SK-N-SH (cell line): ENCODE measurements at regions not wholly inside any gene's neighbourhood (a gene's known extent, or its start where the extent isn't known, plus 50 kb on each side); places are given as distances from the start of the nearest gene placed in this dataset.

Experiments
- CTCF ChIA-PET: fragments of 300-600, 350-600 bp; formaldehyde crosslinking; extraction: SDS; loops from one replicate; lab custom pipeline; 2021; lab: Yijun Ruan, JAX
- POLR2A ChIA-PET: fragments of 350-600 bp; sonication (Branson Sonifier 250); formaldehyde crosslinking; extraction: SDS; loops from one replicate; lab custom pipeline; 2020; ENCODE audit warnings: antibody characterized with exemption, inconsistent platforms; lab: Yijun Ruan, JAX
- DNase-seq: peaks from one replicate; pipeline ENCODE4 v3.0.0; 2012
- H2AFZ ChIP-seq: fragments of 200-600 bp; sonication (generic); 2 replicates; pipeline ENCODE4 v1.8.1; 2016; ENCODE audit warnings: antibody characterized with exemption, mild to moderate bottlenecking, low read depth
- H3F3A ChIP-seq: fragments of 200-600 bp; sonication (generic); replicated peaks from 2 replicates; pipeline ENCODE3; 2016; ENCODE audit warnings: antibody characterized with exemption, mild to moderate bottlenecking; ENCODE audit not compliant: insufficient read depth
- H3K27ac ChIP-seq, 2 experiments: fragments of 200-500 bp in 1 of 2; fragments of 200-600 bp in 1 of 2; sonication (Bioruptor generic) in 1 of 2; sonication (generic), shearing (Covaris generic) in 1 of 2; 2 replicates each; pipeline versions ENCODE4 v1.5.1 to v1.6.1; 2014 to 2016; ENCODE audit warnings: low read depth in 2 of 2, inconsistent platforms in 1 of 2, low read length in 1 of 2, mild to moderate bottlenecking in 1 of 2, mixed read lengths in 1 of 2
- H3K27me3 ChIP-seq: fragments of 200-600 bp; sonication (generic), shearing (Covaris generic); 2 replicates; pipeline ENCODE4 v1.6.1; 2016; ENCODE audit warnings: mixed run types; ENCODE audit not compliant: insufficient read depth
- H3K36me3 ChIP-seq, 2 experiments: fragments of 200-500 bp in 1 of 2; fragments of 200-600 bp in 1 of 2; sonication (Bioruptor generic) in 1 of 2; sonication (generic) in 1 of 2; replicated peaks in 1 of 2; 2 replicates each; pipeline versions ENCODE3 to v1.5.1; 2014 to 2016; ENCODE audit warnings: low read length in 1 of 2, mild to moderate bottlenecking in 1 of 2; ENCODE audit not compliant: insufficient read depth in 2 of 2, control insufficient read depth in 1 of 2
- H3K4me1 ChIP-seq, 2 experiments: fragments of 200-500 bp in 1 of 2; fragments of 200-600 bp in 1 of 2; sonication (Bioruptor generic) in 1 of 2; sonication (generic), shearing (Covaris generic) in 1 of 2; 2 replicates each; pipeline versions ENCODE4 v1.5.1 to v1.6.1; 2014 to 2016; ENCODE audit warnings: low read depth in 1 of 2, low read length in 1 of 2, mixed run types in 1 of 2; ENCODE audit not compliant: insufficient read depth in 2 of 2, control insufficient read depth in 1 of 2
- H3K4me2 ChIP-seq: fragments of 200-600 bp; sonication (generic), shearing (Covaris generic); 2 replicates; pipeline ENCODE4 v1.6.1; 2017; ENCODE audit warnings: mixed run types
- H3K4me3 ChIP-seq, 2 experiments: fragments of 200-500 bp in 1 of 2; fragments of 200-600 bp in 1 of 2; sonication (Bioruptor generic) in 1 of 2; sonication (generic), shearing (Covaris generic) in 1 of 2; 2 replicates each; pipeline versions ENCODE4 v1.5.1 to v1.8.1; 2014 to 2016; ENCODE audit warnings: low read depth in 2 of 2, inconsistent platforms in 1 of 2, low read length in 1 of 2, mild to moderate bottlenecking in 1 of 2, mixed read lengths in 1 of 2, moderate library complexity in 1 of 2
- H3K79me2 ChIP-seq: fragments of 200-600 bp; sonication (generic); 2 replicates; pipeline ENCODE4 v1.8.1; 2017; ENCODE audit warnings: mild to moderate bottlenecking; ENCODE audit not compliant: insufficient read depth
- H3K9ac ChIP-seq: fragments of 200-600 bp; sonication (generic); 2 replicates; pipeline ENCODE4 v1.6.1; 2017; ENCODE audit warnings: mixed run types
- H3K9me2 ChIP-seq: fragments of 200-600 bp; sonication (generic); 2 replicates; pipeline ENCODE4 v1.6.1; 2017; ENCODE audit warnings: mixed run types
- H3K9me3 ChIP-seq: fragments of 200-600 bp; sonication (generic); 2 replicates; pipeline ENCODE4 v1.6.1; 2017; ENCODE audit warnings: mixed run types, mild to moderate bottlenecking, moderate library complexity
- H4K20me1 ChIP-seq: fragments of 200-600 bp; sonication (generic); 2 replicates; pipeline ENCODE4 v1.6.1; 2017; ENCODE audit warnings: mild to moderate bottlenecking, mixed run types; ENCODE audit not compliant: insufficient read depth
- CHD2 ChIP-seq: fragments of 150-350 bp; IDR thresholded peaks from 2 replicates; pipeline ENCODE4 v1.6.1; 2018; ENCODE audit warnings: low read length; ENCODE audit not compliant: partially characterized antibody
- ELF1 ChIP-seq: IDR thresholded peaks from 2 replicates; pipeline ENCODE4 v1.4.0; 2012
- EP300 ChIP-seq, 2 experiments: IDR thresholded peaks; 2 replicates each; pipeline versions ENCODE4 v1.4.0 to v1.6.1; 2012; ENCODE audit warnings: borderline replicate concordance in 1 of 2, low read depth in 1 of 2, low read length in 1 of 2
- FOSL2 ChIP-seq: IDR thresholded peaks from 2 replicates; pipeline ENCODE4 v1.4.0; 2012; ENCODE audit warnings: low read depth, mild to moderate bottlenecking, moderate library complexity, borderline replicate concordance
- FOXM1 ChIP-seq: IDR thresholded peaks from 2 replicates; pipeline ENCODE4 v1.4.0; 2012; ENCODE audit warnings: low read depth, mild to moderate bottlenecking
- GABPA ChIP-seq: IDR thresholded peaks from 2 replicates; pipeline ENCODE4 v1.4.0; 2012; ENCODE audit warnings: low read depth, mild to moderate bottlenecking
- GATA2 ChIP-seq: sonication (generic); formaldehyde crosslinking; IDR thresholded peaks from 2 replicates; pipeline ENCODE4 v1.5.0; 2020; ENCODE audit warnings: mild to moderate bottlenecking, missing genetic modification reagents
- MAX ChIP-seq: IDR thresholded peaks from 2 replicates; pipeline ENCODE4 v1.4.0; 2012; ENCODE audit warnings: low read depth
- MEF2A ChIP-seq: IDR thresholded peaks from 2 replicates; pipeline ENCODE4 v1.4.0; 2012; ENCODE audit warnings: low read depth, borderline replicate concordance
- MXI1 ChIP-seq: IDR thresholded peaks from 2 replicates; pipeline ENCODE4 v1.6.1; 2012; ENCODE audit warnings: mild to moderate bottlenecking, low read depth, low read length, improper control_type of control experiment
- NFIC ChIP-seq: IDR thresholded peaks from 2 replicates; pipeline ENCODE4 v1.4.0; 2012; ENCODE audit warnings: borderline replicate concordance
- POLR2AphosphoS5 ChIP-seq: IDR thresholded peaks from 2 replicates; pipeline ENCODE4 v1.6.1; 2012; ENCODE audit warnings: low read depth, low read length
- RAD21 ChIP-seq: IDR thresholded peaks from 2 replicates; pipeline ENCODE4 v1.6.1; 2012; ENCODE audit warnings: mild to moderate bottlenecking, low read length
- RCOR1 ChIP-seq: fragments of 150-350 bp; IDR thresholded peaks from 2 replicates; pipeline ENCODE4 v1.6.1; 2017; ENCODE audit warnings: antibody characterized with exemption, low read length
- REST ChIP-seq: IDR thresholded peaks from 2 replicates; pipeline ENCODE4 v1.6.1; 2012; ENCODE audit warnings: mild to moderate bottlenecking, low read depth, low read length, moderate library complexity
- RFX5 ChIP-seq: IDR thresholded peaks from 2 replicates; pipeline ENCODE4 v1.6.1; 2012; ENCODE audit warnings: mild to moderate bottlenecking, improper control_type of control experiment, low read length
- RXRA ChIP-seq: IDR thresholded peaks from 2 replicates; pipeline ENCODE4 v1.4.0; 2012; ENCODE audit warnings: low read depth, mild to moderate bottlenecking, borderline replicate concordance
- SMC3 ChIP-seq: IDR thresholded peaks from 2 replicates; pipeline ENCODE4 v1.6.1; 2012; ENCODE audit warnings: low read depth, low read length, improper control_type of control experiment
- TAF1 ChIP-seq: IDR thresholded peaks from 2 replicates; pipeline ENCODE4 v1.6.1; 2012; ENCODE audit warnings: low read depth, mild to moderate bottlenecking, low read length, moderate library complexity, borderline replicate concordance
- TCF12 ChIP-seq: IDR thresholded peaks from 2 replicates; pipeline ENCODE4 v1.4.0; 2012
- ZBTB33 ChIP-seq: IDR thresholded peaks from 2 replicates; pipeline ENCODE4 v1.4.0; 2012; ENCODE audit warnings: low read depth, borderline replicate concordance
- TF ChIP-seq, protein P1 (sequence below): fragments of 150-350 bp; IDR thresholded peaks from 2 replicates; pipeline ENCODE4 v1.6.1; 2017; ENCODE audit warnings: antibody characterized with exemption, low read length, low read depth, borderline replicate concordance

GRCh38 chr21:28781602-28782276 is 210.9 kb downstream of the LTN1 start (continued):
- TF ChIP-seq ZBTB33, result no peak
- TF ChIP-seq RXRA, result no peak
- no peak for TF ChIP-seq EP300 (IDR thresholded peaks at IDR 0.05; ENCODE audit: borderline replicate concordance in 1 of 2, low read depth in 1 of 2, low read length in 1 of 2)
- no peak for TF ChIP-seq ELF1
- no peak for TF ChIP-seq MEF2A
- TF ChIP-seq NFIC, result no peak
- TF ChIP-seq, protein P1, sequence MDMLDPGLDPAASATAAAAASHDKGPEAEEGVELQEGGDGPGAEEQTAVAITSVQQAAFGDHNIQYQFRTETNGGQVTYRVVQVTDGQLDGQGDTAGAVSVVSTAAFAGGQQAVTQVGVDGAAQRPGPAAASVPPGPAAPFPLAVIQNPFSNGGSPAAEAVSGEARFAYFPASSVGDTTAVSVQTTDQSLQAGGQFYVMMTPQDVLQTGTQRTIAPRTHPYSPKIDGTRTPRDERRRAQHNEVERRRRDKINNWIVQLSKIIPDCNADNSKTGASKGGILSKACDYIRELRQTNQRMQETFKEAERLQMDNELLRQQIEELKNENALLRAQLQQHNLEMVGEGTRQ, result no peak
- no peak for TF ChIP-seq GATA2 (CRISPR knock-in tag)
- TF ChIP-seq, all 33 proteins: peak for 3

DNA sequence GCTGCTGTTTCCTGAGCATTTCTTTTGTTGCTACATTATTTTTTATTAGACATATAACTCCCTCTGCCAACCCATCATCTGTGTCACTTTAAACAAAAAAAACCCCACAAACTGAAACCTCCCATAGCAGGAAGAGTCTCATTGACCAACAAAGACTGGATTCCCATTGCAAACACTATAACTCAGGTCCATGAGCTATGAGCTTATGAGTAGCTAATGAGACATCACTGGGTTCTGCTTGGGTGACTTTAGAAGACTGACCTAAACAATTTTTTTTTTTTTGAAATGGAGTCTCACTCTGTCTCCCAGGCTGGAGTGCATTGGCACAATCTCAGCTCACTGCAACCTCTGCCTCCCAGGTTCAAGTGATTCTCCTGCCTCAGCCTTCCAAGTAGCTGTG is 212.8 kb downstream of the LTN1 start:
- TF ChIP-seq POLR2AphosphoS5, result no peak
- no peak for TF ChIP-seq FOXM1
- TF ChIP-seq, protein P1, result no peak
- no peak for TF ChIP-seq MEF2A
- TF ChIP-seq GABPA, result no peak
- no peak for TF ChIP-seq REST
- TF ChIP-seq SMC3, result no peak
- no peak for TF ChIP-seq MAX
- no peak for TF ChIP-seq RAD21
- TF ChIP-seq FOSL2, result no peak
- no peak for TF ChIP-seq RFX5
- no peak for TF ChIP-seq NFIC
- TF ChIP-seq ZBTB33, result no peak
- TF ChIP-seq RCOR1, result no peak
- no peak for TF ChIP-seq TAF1
- TF ChIP-seq CHD2, result no peak
- TF ChIP-seq TCF12, result no peak
- no peak for TF ChIP-seq MXI1
- DNase-seq, result no peak
- POLR2A ChIA-PET, result no interaction called here
- CTCF ChIA-PET, result interaction anchor here (1.5 to 1.9 kb wide), 2 partner anchors 12 to 1929 kb away, joined by 3 to 5 read pairs; no protein-coding TSS in a partner anchor
- Histone ChIP-seq H3K4me1 (no peaks in the 10 kb centered on the region), H3K9me2 (no peaks in the 10 kb centered on the region), H2AFZ (no peak overlapping the region), H3K36me3 (no peaks in the 10 kb centered on the region), H3K4me3 (no peak overlapping the region), H3K4me2 (no peak overlapping the region), H3K27me3 (no peaks in the 10 kb centered on the region), H3K9ac (no peak overlapping the region), H4K20me1 (no peaks in the 10 kb centered on the region), H3K27ac (no peak overlapping the region), H3K79me2 (no peaks in the 10 kb centered on the region), H3K9me3 (no peaks in the 10 kb centered on the region), H3F3A (no peaks in the 10 kb centered on the region)
